HL-60 (cell line): ENCODE measurements at regions not wholly inside any gene's neighbourhood (a gene's known extent, or its start where the extent isn't known, plus 50 kb on each side); places are given as distances from the start of the nearest gene placed in this dataset.

Source experiments
- POLR2AphosphoS5 ChIP-seq: IDR thresholded peaks from 2 replicates; pipeline ENCODE4 v1.6.1; 2012; ENCODE audit warnings: low read depth
- TF ChIP-seq, protein P1 (sequence below): IDR thresholded peaks from one replicate; pipeline ENCODE4 v1.5.1; 2011; ENCODE audit warnings: low read length, control low read depth, inconsistent platforms; ENCODE audit not compliant: insufficient read depth

DNA sequence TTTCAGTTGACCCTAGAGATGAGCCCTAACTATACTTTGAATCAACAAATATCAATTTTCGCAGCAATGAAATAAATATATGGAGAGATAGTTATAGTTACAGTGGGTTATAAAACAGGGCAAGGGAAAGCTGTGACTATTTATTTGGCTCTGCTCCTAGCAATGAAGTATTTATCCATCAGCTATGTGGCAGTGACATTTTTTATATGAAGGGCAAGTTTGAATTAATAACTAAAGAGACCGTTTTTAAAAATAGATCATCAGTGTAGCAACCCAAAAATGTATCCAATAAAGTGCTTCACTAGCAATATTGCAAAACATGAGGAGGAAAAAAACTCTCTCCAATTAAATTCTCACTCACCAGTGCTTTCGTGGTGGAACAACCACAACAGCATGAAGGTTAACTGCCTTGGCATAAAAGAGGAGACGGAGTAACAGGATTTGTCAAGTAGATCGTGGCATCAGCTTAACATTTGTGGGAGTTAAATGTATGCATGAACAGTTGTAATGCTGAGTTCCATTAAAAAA, 58.1 kb upstream of the NUDT4 start:
- TF ChIP-seq POLR2AphosphoS5 = no peak
- TF ChIP-seq, protein P1, sequence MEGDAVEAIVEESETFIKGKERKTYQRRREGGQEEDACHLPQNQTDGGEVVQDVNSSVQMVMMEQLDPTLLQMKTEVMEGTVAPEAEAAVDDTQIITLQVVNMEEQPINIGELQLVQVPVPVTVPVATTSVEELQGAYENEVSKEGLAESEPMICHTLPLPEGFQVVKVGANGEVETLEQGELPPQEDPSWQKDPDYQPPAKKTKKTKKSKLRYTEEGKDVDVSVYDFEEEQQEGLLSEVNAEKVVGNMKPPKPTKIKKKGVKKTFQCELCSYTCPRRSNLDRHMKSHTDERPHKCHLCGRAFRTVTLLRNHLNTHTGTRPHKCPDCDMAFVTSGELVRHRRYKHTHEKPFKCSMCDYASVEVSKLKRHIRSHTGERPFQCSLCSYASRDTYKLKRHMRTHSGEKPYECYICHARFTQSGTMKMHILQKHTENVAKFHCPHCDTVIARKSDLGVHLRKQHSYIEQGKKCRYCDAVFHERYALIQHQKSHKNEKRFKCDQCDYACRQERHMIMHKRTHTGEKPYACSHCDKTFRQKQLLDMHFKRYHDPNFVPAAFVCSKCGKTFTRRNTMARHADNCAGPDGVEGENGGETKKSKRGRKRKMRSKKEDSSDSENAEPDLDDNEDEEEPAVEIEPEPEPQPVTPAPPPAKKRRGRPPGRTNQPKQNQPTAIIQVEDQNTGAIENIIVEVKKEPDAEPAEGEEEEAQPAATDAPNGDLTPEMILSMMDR = no peak
